ENCODE measurements at regions not wholly inside any gene's neighbourhood (a gene's known extent, or its start where the extent isn't known, plus 50 kb on each side); places are given as distances from the start of the nearest gene placed in this dataset.
"Not testable (repeated sequence)": the region's sequence is repeated elsewhere in the genome, so short reads cannot be mapped to it uniquely, and the experiment has no call there.

DNA sequence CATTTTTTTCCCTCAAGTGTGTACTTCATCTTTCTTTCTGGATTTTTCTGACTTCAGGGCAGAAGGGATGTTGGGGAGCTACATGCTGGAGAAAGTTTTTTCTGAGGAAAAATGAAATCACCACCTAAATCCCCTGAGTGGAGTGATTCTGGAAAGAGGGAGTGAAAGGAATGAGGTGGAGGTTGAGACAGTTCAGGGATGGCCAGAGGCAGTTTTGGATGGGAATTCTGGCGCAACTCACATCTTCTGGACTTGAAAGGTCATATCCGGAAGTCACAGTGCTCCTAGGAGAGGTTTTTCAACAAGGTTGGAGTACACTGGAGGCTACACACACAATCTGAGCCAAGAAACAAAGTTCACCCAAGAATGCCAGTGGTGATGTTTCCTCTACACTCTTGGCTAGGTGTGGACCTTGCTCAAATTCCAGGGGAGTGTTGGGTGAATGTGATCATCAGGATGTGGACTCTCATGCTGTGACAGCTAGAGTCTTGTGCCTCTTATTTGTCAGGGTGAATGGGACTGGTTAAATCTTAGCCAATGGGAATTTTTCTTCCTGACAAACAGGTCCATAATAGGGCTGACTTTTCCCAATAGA is 161.5 kb downstream of the HLX start:
- H3K9me3 Mint-ChIP-seq: peaks cover 0 to 6% (median 3%) of the 10 kb centered on the region in 7 donors
- ATAC-seq (ENCODE audit: low read depth in 2 of 2) (no peak), DNase-seq (no peak)
- no peak overlapping the region for H3K27ac Mint-ChIP-seq
- no peaks in the 10 kb centered on the region for H3K27me3 Mint-ChIP-seq
- no peaks in the 10 kb centered on the region for H3K36me3 Mint-ChIP-seq
- H3K4me3 Mint-ChIP-seq: no peak overlapping the region
- peaks cover 10 to 12% (median 11%) of the 10 kb centered on the region in 3 donors for H3K4me1 Mint-ChIP-seq

- Mint-ChIP-seq H3K4me3 (peak overlapping the region in 1 of 8 donors; percentile 5), H3K27ac (no peak overlapping the region), H3K27me3 (no peaks in the 10 kb centered on the region), H3K36me3 (peaks cover 5 to 17% of the 10 kb centered on the region in 2 donors), H3K9me3 (peaks cover 0 to 17% (median 9%) of the 10 kb centered on the region in 7 donors), H3K4me1 (peaks cover 29 to 47% (median 34%) of the 10 kb centered on the region in 3 donors)
- DNase-seq (no peak), ATAC-seq (ENCODE audit: low read depth in 2 of 2) (no peak)
These were observed 165.3 kb downstream of the HLX start for GRCh38 chr1:221044538-221044937.

- Mint-ChIP-seq H3K4me1 (peaks cover 34 to 51% (median 37%) of the 10 kb centered on the region in 3 donors), H3K27ac (peak overlapping the region in 1 of 6 donors; percentile 86), H3K4me3 (no peak overlapping the region), H3K27me3 (no peaks in the 10 kb centered on the region), H3K9me3 (peaks cover 4 to 23% (median 16%) of the 10 kb centered on the region in 7 donors), H3K36me3 (peaks cover 9 to 23% of the 10 kb centered on the region in 2 donors)
- ATAC-seq (ENCODE audit: low read depth in 2 of 2) (no peak), DNase-seq (no peak)
These were observed 165.9 kb downstream of the HLX start for GRCh38 chr1:221045151-221045550.

GRCh38 chr1:221045842-221046831 is 166.9 kb downstream of the HLX start:
- peak overlapping the region; percentile 86 to 98 (median 94) for H3K27ac Mint-ChIP-seq
- DNase-seq (peak; percentile 71), ATAC-seq (ENCODE audit: low read depth in 2 of 2) (peak; percentile 87 to 88)
- H3K4me3 Mint-ChIP-seq: peak overlapping the region; percentile 55 to 90 (median 84)
- H3K27me3 Mint-ChIP-seq: no peaks in the 10 kb centered on the region
- peaks cover 42 to 60% (median 47%) of the 10 kb centered on the region in 3 donors for H3K4me1 Mint-ChIP-seq
- H3K9me3 Mint-ChIP-seq: peaks cover 6 to 33% (median 19%) of the 10 kb centered on the region in 7 donors
- H3K36me3 Mint-ChIP-seq: peaks cover 11 to 29% of the 10 kb centered on the region in 2 donors

DNA sequence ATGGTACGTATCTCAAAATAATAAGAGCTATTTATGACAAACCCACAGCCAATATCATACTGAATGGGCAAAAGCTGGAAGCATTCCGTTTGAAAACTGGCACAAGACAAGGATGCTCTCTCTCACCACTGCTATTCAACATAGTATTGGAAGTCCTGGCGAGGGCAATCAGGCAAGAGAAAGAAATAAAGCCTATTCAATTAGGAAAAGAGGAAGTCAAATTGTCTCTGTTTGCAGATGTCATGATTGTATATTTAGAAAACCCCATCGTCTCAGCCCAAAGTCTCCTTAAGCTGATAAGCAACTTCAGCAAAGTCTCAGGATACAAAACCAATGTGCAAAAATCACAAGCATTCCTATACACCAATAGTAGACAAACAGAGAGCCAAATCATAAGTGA is 172.1 kb downstream of the HLX start:
- peaks cover 52 to 58% (median 56%) of the 10 kb centered on the region in 3 donors for H3K4me1 Mint-ChIP-seq
- peak overlapping the region; percentile 3 to 75 (median 48) for H3K4me3 Mint-ChIP-seq
- ATAC-seq (ENCODE audit: low read depth in 2 of 2); H3K27me3 Mint-ChIP-seq: not testable (repeated sequence)
- H3K36me3 Mint-ChIP-seq: peaks cover 11 to 29% of the 10 kb centered on the region in 2 donors
- DNase-seq: peak; percentile 32
- peaks cover 6 to 40% (median 21%) of the 10 kb centered on the region in 7 donors for H3K9me3 Mint-ChIP-seq
- H3K27ac Mint-ChIP-seq: peak overlapping the region in 4 of 6 donors; percentile 9 to 43 (median 28)

DNA sequence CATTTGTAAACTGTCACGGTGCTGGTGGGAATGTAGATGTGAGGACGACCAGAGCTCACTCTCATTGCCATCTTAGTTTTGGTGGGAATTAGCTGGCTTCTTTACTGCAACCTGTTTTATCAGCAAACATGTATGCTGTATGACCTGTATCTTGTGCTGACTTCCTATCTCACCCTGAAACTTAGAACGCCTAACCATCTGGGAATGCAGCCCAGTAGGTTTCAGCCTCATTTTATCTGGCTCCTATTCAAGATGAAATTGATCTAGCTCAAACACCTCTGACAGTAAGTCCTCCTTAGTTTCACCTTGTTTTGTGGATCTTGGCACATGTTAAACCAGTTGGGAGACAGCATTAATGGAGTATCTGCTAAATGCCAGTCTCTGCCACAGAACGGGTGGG is 174.6 kb downstream of the HLX start:
- peaks cover 35 to 40% (median 38%) of the 10 kb centered on the region in 3 donors for H3K4me1 Mint-ChIP-seq
- no peak overlapping the region for H3K4me3 Mint-ChIP-seq

GRCh38 chr1:221059506-221059905 is 180.3 kb downstream of the HLX start:
- Mint-ChIP-seq H3K27me3 (no peaks in the 10 kb centered on the region), H3K9me3 (peaks cover 0 to 9% (median 0%) of the 10 kb centered on the region in 7 donors), H3K36me3 (peaks cover 10 to 12% of the 10 kb centered on the region in 2 donors), H3K4me3 (no peak overlapping the region), H3K27ac (no peak overlapping the region), H3K4me1 (peaks cover 8 to 16% (median 12%) of the 10 kb centered on the region in 3 donors)
- ATAC-seq (ENCODE audit: low read depth in 2 of 2): no peak
- DNase-seq: no peak

More for the DNA sequence above, 174.6 kb downstream of the HLX start:
- Mint-ChIP-seq H3K27ac (peak overlapping the region in 2 of 6 donors; percentile 2 to 52), H3K36me3 (peaks cover 7 to 19% of the 10 kb centered on the region in 2 donors), H3K27me3 (no peaks in the 10 kb centered on the region), H3K9me3 (peaks cover 6 to 30% (median 13%) of the 10 kb centered on the region in 7 donors)
- DNase-seq: no peak
- ATAC-seq (ENCODE audit: low read depth in 2 of 2): no peak

- H3K9me3 Mint-ChIP-seq: peaks cover 0 to 9% (median 1%) of the 10 kb centered on the region in 7 donors
- DNase-seq (no peak), ATAC-seq (ENCODE audit: low read depth in 2 of 2) (no peak)
- peaks cover 10 to 12% of the 10 kb centered on the region in 2 donors for H3K36me3 Mint-ChIP-seq
- H3K4me3 Mint-ChIP-seq: peak overlapping the region in 1 of 8 donors; percentile 25
- H3K4me1 Mint-ChIP-seq: peaks cover 26 to 41% (median 38%) of the 10 kb centered on the region in 3 donors
- peak overlapping the region in 2 of 6 donors; percentile 26 to 41 for H3K27ac Mint-ChIP-seq
- no peaks in the 10 kb centered on the region for H3K27me3 Mint-ChIP-seq
These were observed 184.4 kb downstream of the HLX start for GRCh38 chr1:221063651-221064050.

DNA sequence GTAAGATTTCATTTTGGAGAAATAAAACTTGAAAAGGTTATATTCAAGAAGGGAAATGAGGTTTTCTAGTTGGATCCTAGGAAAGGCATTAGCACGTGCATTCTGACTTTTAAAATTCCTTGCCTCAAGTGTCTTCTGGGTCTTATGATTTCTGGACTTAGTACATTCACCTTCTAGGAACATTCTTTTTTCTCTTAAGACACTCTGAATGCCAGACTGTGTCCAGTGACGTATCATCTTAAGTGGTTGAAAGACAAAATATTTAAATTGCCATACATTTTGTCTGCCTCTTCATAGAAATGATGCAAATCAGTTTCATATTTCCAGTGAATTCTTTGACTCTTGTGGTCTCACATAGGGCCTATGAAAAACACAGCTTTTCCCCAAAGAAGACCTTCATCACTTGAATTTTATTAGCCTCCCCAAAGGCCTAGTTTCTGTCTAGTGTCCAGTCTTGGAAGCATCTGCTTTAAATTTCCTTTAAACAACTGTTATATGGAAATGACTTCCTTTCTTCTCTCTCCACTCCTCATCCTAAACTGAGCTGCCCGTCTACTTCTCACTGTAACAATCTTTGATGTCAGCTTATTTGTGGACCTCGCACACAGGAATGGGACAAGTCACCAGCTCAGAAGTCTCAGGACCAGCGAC is 187.2 kb downstream of the HLX start:
- peak overlapping the region in 3 of 6 donors; percentile 8 to 95 (median 9) for H3K27ac Mint-ChIP-seq
- peaks cover 9 to 10% of the 10 kb centered on the region in 2 donors for H3K36me3 Mint-ChIP-seq
- peaks cover 44 to 60% (median 58%) of the 10 kb centered on the region in 3 donors for H3K4me1 Mint-ChIP-seq

GRCh38 chr1:221067721-221068120 is 188.5 kb downstream of the HLX start:
- peaks cover 54 to 73% (median 70%) of the 10 kb centered on the region in 3 donors for H3K4me1 Mint-ChIP-seq
- peak overlapping the region in 5 of 8 donors; percentile 6 to 75 (median 7) for H3K4me3 Mint-ChIP-seq
- H3K36me3 Mint-ChIP-seq: peaks cover 9 to 10% of the 10 kb centered on the region in 2 donors
- peak overlapping the region in 3 of 6 donors; percentile 26 to 95 (median 91) for H3K27ac Mint-ChIP-seq
- no peaks in the 10 kb centered on the region for H3K27me3 Mint-ChIP-seq
- no peak for ATAC-seq (ENCODE audit: low read depth in 2 of 2)
- no peak for DNase-seq
- peaks cover 0 to 9% (median 1%) of the 10 kb centered on the region in 7 donors for H3K9me3 Mint-ChIP-seq

More for the DNA sequence above, 187.2 kb downstream of the HLX start:
- Mint-ChIP-seq H3K9me3 (peaks cover 0 to 9% (median 1%) of the 10 kb centered on the region in 7 donors), H3K27me3 (no peaks in the 10 kb centered on the region), H3K4me3 (peak overlapping the region in 1 of 8 donors; percentile 4)
- no peak for DNase-seq
- no peak for ATAC-seq (ENCODE audit: low read depth in 2 of 2)

DNA sequence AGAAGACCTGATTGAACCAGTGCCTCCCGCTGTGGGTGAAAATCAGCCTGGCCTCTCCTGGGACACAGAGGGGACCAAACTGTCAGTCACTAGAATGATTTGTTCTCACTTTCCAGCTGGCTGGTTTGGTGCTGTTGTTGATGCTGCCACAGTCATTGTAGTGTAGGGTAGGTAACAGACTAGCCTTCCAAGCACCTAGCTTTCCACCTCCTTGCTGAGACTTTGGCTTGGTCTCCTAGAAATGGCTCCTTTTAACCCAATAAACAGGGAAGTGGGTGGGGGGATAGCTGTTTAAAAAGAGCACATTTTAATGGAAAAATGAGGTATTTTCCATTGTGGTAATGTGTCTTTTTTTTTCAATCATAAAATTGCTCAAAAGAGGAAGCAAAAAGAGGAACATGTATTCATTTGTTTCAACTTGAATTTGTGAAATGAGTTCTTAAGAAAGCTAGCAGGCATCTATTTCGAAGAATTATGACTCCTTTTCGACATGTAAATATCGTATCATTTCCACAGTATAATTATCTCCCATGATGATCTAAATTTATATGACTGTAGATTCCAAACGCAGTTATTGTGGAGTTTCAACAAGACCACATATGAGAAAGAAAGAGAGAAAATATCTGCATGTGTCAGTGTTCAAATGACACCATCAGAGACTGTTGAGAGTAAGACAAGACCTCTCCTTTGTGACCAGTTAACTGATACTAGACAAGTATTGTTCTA is 190.1 kb downstream of the HLX start:
- peak; percentile 80 for DNase-seq
- H3K27ac Mint-ChIP-seq: peak overlapping the region; percentile 93 to 99 (median 97)
- H3K4me3 Mint-ChIP-seq: peak overlapping the region; percentile 72 to 91 (median 78)
- H3K9me3 Mint-ChIP-seq: peaks cover 0 to 2% (median 0%) of the 10 kb centered on the region in 7 donors
- ATAC-seq (ENCODE audit: low read depth in 2 of 2): peak; percentile 88 to 91
- H3K36me3 Mint-ChIP-seq: no peaks in the 10 kb centered on the region
- H3K27me3 Mint-ChIP-seq: no peaks in the 10 kb centered on the region
- peaks cover 61 to 83% (median 83%) of the 10 kb centered on the region in 3 donors for H3K4me1 Mint-ChIP-seq

GRCh38 chr1:221069986-221070385 is 190.7 kb downstream of the HLX start:
- Mint-ChIP-seq H3K4me1 (peaks cover 65 to 86% (median 84%) of the 10 kb centered on the region in 3 donors), H3K27ac (peak overlapping the region; percentile 93 to 99 (median 97)), H3K4me3 (peak overlapping the region; percentile 72 to 91 (median 78)), H3K9me3 (no peaks in the 10 kb centered on the region), H3K27me3 (no peaks in the 10 kb centered on the region), H3K36me3 (no peaks in the 10 kb centered on the region)
- DNase-seq: no peak
- ATAC-seq (ENCODE audit: low read depth in 2 of 2): no peak
